Motor neuron (in vitro differentiated cells): ENCODE measurements at regions not wholly inside any gene's neighbourhood (a gene's known extent, or its start where the extent isn't known, plus 50 kb on each side); places are given as distances from the start of the nearest gene placed in this dataset.

Source experiments
- ATAC-seq, 8 experiments: fragments of 200-7000 bp; cut with Tn5 transposase; replicated peaks in 6 of 8; 2 replicates each; pipeline ENCODE4 v1.8.0; 2021; ENCODE audit warnings: mild to moderate bottlenecking in 8 of 8, moderate library complexity in 8 of 8
- H3K27ac ChIP-seq, 2 donors: fragments of 250-450 bp; sonication (Bioruptor Pico); 2 replicates each; pipeline ENCODE4 v1.9.0; 2021; ENCODE audit warnings: antibody characterized with exemption in 2 of 2, mild to moderate bottlenecking in 2 of 2, moderate library complexity in 1 of 2
- H3K4me1 ChIP-seq, 2 donors: fragments of 250-450 bp; sonication (Bioruptor Pico); replicated peaks in 1 of 2; 2 replicates each; pipeline ENCODE4 v1.6.1; 2021; ENCODE audit warnings: antibody characterized with exemption in 2 of 2, mild to moderate bottlenecking in 2 of 2, moderate library complexity in 1 of 2
- H3K4me3 ChIP-seq, 5 donors: fragments of 250-450 bp; sonication (Bioruptor Pico); 2 replicates each; pipeline ENCODE4 v1.9.0; 2021; ENCODE audit warnings: antibody characterized with exemption in 5 of 5, mild to moderate bottlenecking in 5 of 5, moderate library complexity in 4 of 5
- WGBS, 10 experiments: fragments of 450-650 bp; shearing (Covaris generic); methylation state at CpG; one replicate each; pipeline ENCODE4 v1.0.0; 2022; 5-methylcytosine and 5-hydroxymethylcytosine counted together
- in situ Hi-C, 9 experiments: fragments of 400-800 bp; cut with MboI; loops; one replicate each; pipeline ENCODE4 v1.15.0; 2021; ENCODE audit warnings: low sequenced_read_pairs in 9 of 9, low pct_unique_long_range_greater_than_20kb in 2 of 9; ENCODE audit not compliant: unreplicated experiment in 9 of 9

- peaks cover 0 to 15% of the 10 kb centered on the region in 2 donors for H3K4me1 ChIP-seq
- ATAC-seq = no peak
- in situ Hi-C loops = no loop called here
- no peak overlapping the region for H3K27ac ChIP-seq
- WGBS, 10 experiments = 20 to 100% (median 88%) methylated on average over 1 to 6 of the region's 11 CpGs; no CpG with 5 or more reads in 2 of the 10 experiments
- H3K4me3 ChIP-seq = no peak overlapping the region
Measured at GRCh38 chr2:236632295-236633218, 62.9 kb downstream of the ACKR3 start.

- 61 to 100% (median 93%) methylated on average over 2 to 5 of the region's 5 CpGs; no CpG with 5 or more reads in 5 of the 10 experiments for WGBS, 10 experiments
- peaks cover 0 to 15% of the 10 kb centered on the region in 2 donors for H3K4me1 ChIP-seq
Measured at GRCh38 chr2:236633219-236633570, 63.6 kb downstream of the ACKR3 start.

GRCh38 chr2:236633775-236634560, 64.3 kb downstream of the ACKR3 start:
- Histone ChIP-seq H3K27ac (peak overlapping the region in 1 of 2 donors; percentile 7), H3K4me1 (peaks cover 0 to 15% of the 10 kb centered on the region in 2 donors), H3K4me3 (no peak overlapping the region)
- in situ Hi-C loops = no loop called here
- peak in 5 of 8 experiments; percentile 45 to 84 (median 81) for ATAC-seq
- WGBS, 10 experiments = 61 to 100% (median 84%) methylated on average over 2 to 21 of the region's 26 CpGs

More at GRCh38 chr2:236633219-236633570, 63.6 kb downstream of the ACKR3 start:
- in situ Hi-C loops = no loop called here
- Histone ChIP-seq H3K4me3 (no peak overlapping the region), H3K27ac (no peak overlapping the region)
- ATAC-seq = no peak

- Histone ChIP-seq H3K4me1 (peaks cover 0 to 15% of the 10 kb centered on the region in 2 donors), H3K27ac (no peak overlapping the region), H3K4me3 (no peak overlapping the region)
- in situ Hi-C loops = no loop called here
- ATAC-seq = no peak
- 90 to 100% (median 93%) methylated on average over 1 to 6 of the region's 7 CpGs; no CpG with 5 or more reads in 3 of the 10 experiments for WGBS, 10 experiments
Measured at GRCh38 chr2:236636261-236636660, 66.6 kb downstream of the ACKR3 start.

- no peak overlapping the region for H3K4me3 ChIP-seq
- in situ Hi-C loops = no loop called here
- ATAC-seq = no peak
- peaks cover 0 to 15% of the 10 kb centered on the region in 2 donors for H3K4me1 ChIP-seq
- H3K27ac ChIP-seq = no peak overlapping the region
- 53 to 100% (median 84%) methylated on average over 2 to 10 of the region's 18 CpGs for WGBS, 10 experiments
Measured at GRCh38 chr2:236636714-236637470, 67.3 kb downstream of the ACKR3 start.

- in situ Hi-C loops = no loop called here
- 0 to 100% (median 61%) methylated on average over 1 to 6 of the region's 6 CpGs; no CpG with 5 or more reads in 2 of the 10 experiments for WGBS, 10 experiments
- peaks cover 0 to 15% of the 10 kb centered on the region in 2 donors for H3K4me1 ChIP-seq
- ATAC-seq = no peak
- H3K4me3 ChIP-seq = no peak overlapping the region
- no peak overlapping the region for H3K27ac ChIP-seq
Measured at GRCh38 chr2:236637686-236638569, 68.3 kb downstream of the ACKR3 start.

- in situ Hi-C loops = no loop called here
- H3K4me3 ChIP-seq = no peak overlapping the region
- H3K4me1 ChIP-seq = peaks cover 0 to 12% of the 10 kb centered on the region in 2 donors
- H3K27ac ChIP-seq = no peak overlapping the region
- ATAC-seq = no peak
- WGBS, 10 experiments = 69 to 100% (median 100%) methylated on average over 1 to 6 of the region's 7 CpGs; no CpG with 5 or more reads in 5 of the 10 experiments
Measured at GRCh38 chr2:236638707-236639106, 69.1 kb downstream of the ACKR3 start.

- no peak overlapping the region for H3K4me3 ChIP-seq
- in situ Hi-C loops = no loop called here
- WGBS, 10 experiments = 24 to 93% (median 80%) methylated on average over 2 to 7 of the region's 7 CpGs
Measured at GRCh38 chr2:236639461-236640235, 70.0 kb downstream of the ACKR3 start.

GRCh38 chr2:236641051-236641726, 71.6 kb downstream of the ACKR3 start:
- 67 to 94% (median 87%) methylated on average over 3 to 15 of the region's 16 CpGs for WGBS, 10 experiments
- H3K4me3 ChIP-seq = no peak overlapping the region
- ATAC-seq = no peak
- in situ Hi-C loops = no loop called here
- H3K4me1 ChIP-seq = no peaks in the 10 kb centered on the region
- no peak overlapping the region for H3K27ac ChIP-seq

More at GRCh38 chr2:236639461-236640235, 70.0 kb downstream of the ACKR3 start:
- H3K4me1 ChIP-seq = peaks cover 0 to 3% of the 10 kb centered on the region in 2 donors
- no peak for ATAC-seq
- H3K27ac ChIP-seq = no peak overlapping the region

GRCh38 chr2:236642125-236642524, 72.5 kb downstream of the ACKR3 start:
- Histone ChIP-seq H3K27ac (no peak overlapping the region), H3K4me1 (no peaks in the 10 kb centered on the region), H3K4me3 (no peak overlapping the region)
- no peak for ATAC-seq
- 14 to 95% (median 81%) methylated on average over 2 to 4 of the region's 4 CpGs; no CpG with 5 or more reads in 4 of the 10 experiments for WGBS, 10 experiments
- in situ Hi-C loops = no loop called here
